ENCODE measurements at regions not wholly inside any gene's neighbourhood (a gene's known extent, or its start where the extent isn't known, plus 50 kb on each side); places are given as distances from the start of the nearest gene placed in this dataset.

DNA sequence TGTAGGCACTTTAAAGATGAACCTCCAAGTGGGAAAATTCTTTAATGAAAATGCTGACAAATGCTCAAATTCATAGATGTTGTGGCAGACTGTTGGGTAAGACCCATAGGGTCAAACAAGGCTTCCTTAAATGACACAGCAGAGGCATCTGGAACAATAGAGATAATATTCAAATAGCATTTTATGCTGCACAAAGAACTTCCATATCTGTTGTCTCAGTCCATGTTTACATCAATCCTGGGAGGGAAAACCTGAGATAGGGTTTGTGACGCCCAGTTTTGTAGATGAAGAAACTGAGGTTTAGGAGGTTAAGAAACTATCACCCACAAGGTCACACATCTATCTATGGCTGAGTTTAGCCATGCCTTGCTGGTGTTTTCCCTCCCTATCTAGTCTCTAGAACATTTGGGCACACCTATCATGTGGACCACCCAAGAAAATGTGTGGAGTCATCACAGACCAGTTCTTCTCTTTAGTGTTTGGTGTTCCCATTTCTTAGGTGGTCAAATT lies 106.4 kb downstream of the EHF start (continued):
- TF ChIP-seq, protein P1, sequence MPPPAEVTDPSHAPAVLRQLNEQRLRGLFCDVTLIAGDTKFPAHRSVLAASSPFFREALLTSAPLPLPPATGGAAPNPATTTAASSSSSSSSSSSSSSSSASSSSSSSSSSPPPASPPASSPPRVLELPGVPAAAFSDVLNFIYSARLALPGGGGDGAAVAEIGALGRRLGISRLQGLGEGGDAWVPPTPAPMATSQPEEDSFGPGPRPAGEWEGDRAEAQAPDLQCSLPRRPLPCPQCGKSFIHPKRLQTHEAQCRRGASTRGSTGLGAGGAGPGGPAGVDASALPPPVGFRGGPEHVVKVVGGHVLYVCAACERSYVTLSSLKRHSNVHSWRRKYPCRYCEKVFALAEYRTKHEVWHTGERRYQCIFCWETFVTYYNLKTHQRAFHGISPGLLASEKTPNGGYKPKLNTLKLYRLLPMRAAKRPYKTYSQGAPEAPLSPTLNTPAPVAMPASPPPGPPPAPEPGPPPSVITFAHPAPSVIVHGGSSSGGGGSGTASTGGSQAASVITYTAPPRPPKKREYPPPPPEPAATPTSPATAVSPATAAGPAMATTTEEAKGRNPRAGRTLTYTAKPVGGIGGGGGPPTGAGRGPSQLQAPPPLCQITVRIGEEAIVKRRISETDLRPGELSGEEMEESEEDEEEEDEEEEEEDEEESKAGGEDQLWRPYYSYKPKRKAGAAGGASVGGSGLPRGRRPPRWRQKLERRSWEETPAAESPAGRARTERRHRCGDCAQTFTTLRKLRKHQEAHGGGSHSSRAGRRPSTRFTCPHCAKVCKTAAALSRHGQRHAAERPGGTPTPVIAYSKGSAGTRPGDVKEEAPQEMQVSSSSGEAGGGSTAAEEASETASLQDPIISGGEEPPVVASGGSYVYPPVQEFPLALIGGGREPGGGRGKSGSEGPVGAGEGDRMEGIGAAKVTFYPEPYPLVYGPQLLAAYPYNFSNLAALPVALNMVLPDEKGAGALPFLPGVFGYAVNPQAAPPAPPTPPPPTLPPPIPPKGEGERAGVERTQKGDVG (CRISPR knock-in tag; IDR thresholded peaks at IDR 0.05) = no peak

DNA sequence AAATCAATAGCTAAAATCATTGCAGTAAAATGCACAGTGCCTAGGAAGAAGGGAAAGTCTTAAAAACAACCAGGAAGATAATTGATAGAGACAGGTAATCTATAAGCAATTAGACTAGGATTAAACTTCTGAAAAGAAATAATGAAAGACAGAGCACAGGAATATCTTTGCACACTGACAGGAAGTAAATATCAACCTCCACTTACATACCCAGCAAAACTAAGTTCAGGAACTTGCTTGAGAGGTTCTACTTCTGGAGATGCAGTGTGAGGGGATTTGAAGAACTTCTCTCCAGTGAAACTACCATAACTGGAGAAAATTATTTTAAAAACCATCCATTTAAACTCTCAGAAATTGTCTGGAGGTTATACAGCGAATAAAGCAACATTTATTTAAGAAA lies 104.1 kb downstream of the EHF start:
- Histone ChIP-seq H3K9ac (ENCODE audit: control insufficient read depth, insufficient read depth, low read length) (no peak overlapping the region), H3K79me2 (ENCODE audit: control insufficient read depth, insufficient read depth, low read length) (no peaks in the 10 kb centered on the region), H3K4me2 (ENCODE audit: control insufficient read depth, insufficient read depth) (no peak overlapping the region), H3K27me3 (replicated peaks in 1 of 2; ENCODE audit: control insufficient read depth in 2 of 2, insufficient read depth in 2 of 2, low read length in 1 of 2) (no peaks in the 10 kb centered on the region), H3K36me3 (ENCODE audit: control insufficient read depth in 2 of 2, insufficient read depth in 2 of 2, low read length in 1 of 2) (no peaks in the 10 kb centered on the region), H4K20me1 (ENCODE audit: control insufficient read depth, insufficient read depth) (no peaks in the 10 kb centered on the region), H3K4me3 (no peak overlapping the region), H3K9me3 (replicated peaks; ENCODE audit: control insufficient read depth, insufficient read depth, low read length) (no peaks in the 10 kb centered on the region), H2AFZ (ENCODE audit: control insufficient read depth, low read depth, low read length) (no peak overlapping the region), H3K4me1 (ENCODE audit: control insufficient read depth, insufficient read depth, low read length) (no peaks in the 10 kb centered on the region), H3K27ac (ENCODE audit: control insufficient read depth, insufficient read depth) (no peak overlapping the region)
- TF ChIP-seq CBFB (IDR thresholded peaks at IDR 0.05; ENCODE audit: low read depth) (no peak), SMAD1 (IDR thresholded peaks at IDR 0.05; ENCODE audit: low read depth, partially characterized antibody) (no peak), EP300 (IDR thresholded peaks at IDR 0.05; ENCODE audit: borderline replicate concordance in 1 of 2, control insufficient read depth in 1 of 2, low read depth in 2 of 2, low read length in 2 of 2) (no peak)
- ChIA-PET SMC1A (ENCODE audit: uncharacterized antibody, unreplicated experiment) (no interaction called here), CTCF (no interaction called here), POLR2A (no interaction called here), RAD21 (ENCODE audit: unreplicated experiment) (no interaction called here)
- in situ Hi-C loops (cut with MboI) (no loop called here), intact Hi-C loops (cut with micrococcal nuclease; ENCODE audit: unreplicated experiment) (no loop called here)
- BruUV-seq (replicated peaks) = no TSS peak
- DNase-seq (ENCODE audit: low read depth, low spot score) (no peak), FAIRE-seq (no peak), ATAC-seq (no peak)
- 0% methylated on average over 1 of the region's 1 CpG for WGBS (ENCODE audit: insufficient coverage, insufficient replicate concordance, low lambda C conversion rate, missing lambda C conversion rate)

Data from GM12878 (cell line).